GM19463 (cell line): ENCODE measurements at regions not wholly inside any gene's neighbourhood (a gene's known extent, or its start where the extent isn't known, plus 50 kb on each side); places are given as distances from the start of the nearest gene placed in this dataset.
A peak's percentile ranks its signal among the peaks of the same experiment; 100 is the strongest.
"Not testable (repeated sequence)": the region's sequence is repeated elsewhere in the genome, so short reads cannot be mapped to it uniquely, and the experiment has no call there.

Source experiments
- ATAC-seq: cut with Tn5 transposase; IDR thresholded peaks from one replicate; pipeline ENCODE4 v1.9.1; 2021; ENCODE audit warnings: mild to moderate bottlenecking, moderate library complexity; ENCODE audit not compliant: unreplicated experiment

DNA sequence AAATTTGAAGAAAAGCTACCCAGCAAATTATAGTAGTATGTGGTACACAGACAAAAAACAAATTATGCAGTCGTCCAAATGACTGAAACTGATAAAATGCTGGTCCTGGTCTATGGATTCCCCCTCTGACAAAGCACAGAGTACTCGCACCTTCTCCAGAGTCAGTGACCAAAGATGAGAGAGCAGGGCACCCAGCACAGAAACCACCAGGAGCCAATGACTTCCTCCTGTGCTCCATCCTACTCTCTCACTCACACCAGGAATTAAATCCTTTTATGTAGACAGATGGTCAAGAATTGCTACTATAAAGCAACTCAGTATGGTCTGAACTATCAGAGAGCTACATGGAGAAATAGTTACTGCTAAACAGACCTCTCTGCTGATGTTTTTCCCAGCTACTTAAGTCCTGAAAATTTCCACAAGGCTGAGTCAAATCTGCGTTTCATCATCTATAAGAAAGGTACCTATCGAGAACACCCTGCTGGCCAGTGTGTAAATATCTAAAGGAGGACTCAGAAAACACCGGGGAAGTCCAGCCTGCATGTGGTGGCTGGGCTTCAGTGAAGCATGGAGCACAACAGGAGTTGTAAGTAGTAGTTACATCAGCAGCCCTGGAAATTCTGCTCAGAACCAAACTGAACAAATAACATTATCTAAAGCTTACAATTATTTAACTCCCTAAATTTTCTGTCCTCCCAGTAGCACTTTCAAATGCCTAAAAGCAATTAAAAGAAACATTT, 84.5 kb upstream of the FBXO28 start:
- peak; percentile 92 for ATAC-seq

DNA sequence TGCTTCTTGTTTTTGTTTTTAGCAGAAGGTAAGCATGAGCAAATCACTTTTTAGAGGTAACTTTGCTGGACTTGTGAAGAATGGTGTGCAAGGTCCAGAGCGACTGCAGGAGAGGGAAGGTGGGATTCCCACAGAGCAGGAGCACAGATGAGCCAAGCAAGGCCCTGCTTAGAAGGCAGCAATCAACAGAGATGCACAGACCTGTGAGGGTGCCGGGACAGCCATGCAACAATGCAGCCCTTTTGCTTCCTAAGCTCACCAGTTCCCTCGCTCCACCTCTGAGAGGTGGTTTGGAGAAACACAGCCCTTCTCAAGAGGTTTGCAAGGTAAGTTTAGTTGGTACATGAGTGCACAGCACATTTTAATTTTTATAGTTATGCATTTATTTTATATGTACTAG, 85.1 kb upstream of the FBXO28 start:
- not testable (repeated sequence) for ATAC-seq

DNA sequence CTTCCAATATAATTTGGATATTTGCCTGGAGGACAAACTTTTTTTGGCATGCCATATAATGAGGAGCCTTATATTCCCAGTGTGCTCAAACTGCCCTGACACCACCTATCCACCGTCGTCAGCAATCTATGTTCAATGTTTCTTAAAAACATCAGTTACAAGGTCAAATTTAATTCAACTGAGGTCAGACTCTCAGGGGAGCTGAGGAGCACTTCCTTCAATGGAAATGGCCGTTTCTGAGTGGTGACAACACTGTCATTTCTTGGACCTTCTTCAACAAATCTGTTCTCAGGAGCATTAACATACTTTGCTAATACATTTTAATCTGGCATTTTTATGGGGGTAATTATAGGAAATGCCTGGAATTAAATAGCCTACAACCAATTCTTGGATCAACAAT, 90.8 kb upstream of the FBXO28 start:
- not testable (repeated sequence) for ATAC-seq

DNA sequence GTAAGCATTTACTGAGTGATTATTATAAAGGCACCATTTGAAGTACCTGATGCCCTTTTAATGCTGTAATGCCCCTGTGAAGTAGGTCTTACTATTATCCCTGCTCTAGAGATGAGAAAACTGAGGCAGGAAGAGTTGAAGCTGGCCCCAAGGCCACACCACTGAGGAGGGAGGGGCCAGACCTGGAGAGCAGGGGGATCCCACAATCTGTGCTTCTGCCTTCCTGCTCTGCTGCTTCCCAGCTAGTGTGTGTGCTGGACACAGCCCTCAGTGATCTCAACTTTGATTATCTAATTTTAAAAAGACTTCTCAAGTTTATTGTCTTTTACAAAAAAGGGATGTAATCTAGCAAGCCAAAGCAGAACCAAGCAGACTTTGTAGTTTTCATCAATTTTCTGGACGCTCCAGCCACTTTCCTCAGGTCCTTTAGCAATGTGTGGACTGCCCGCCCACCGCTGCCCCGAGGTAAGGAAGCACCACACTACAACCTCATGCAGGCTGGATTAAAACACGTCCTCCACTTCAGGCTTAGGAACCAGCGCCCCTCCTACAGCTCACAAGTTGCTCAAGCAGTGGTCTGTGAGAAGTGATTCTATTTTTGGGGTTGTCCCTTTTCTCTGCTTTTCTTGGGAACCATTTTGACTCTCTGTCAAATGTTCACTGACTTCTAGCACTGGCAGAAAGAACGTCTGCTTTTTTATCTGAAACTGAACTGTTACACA, 91.5 kb upstream of the FBXO28 start:
- ATAC-seq: not testable (repeated sequence)

DNA sequence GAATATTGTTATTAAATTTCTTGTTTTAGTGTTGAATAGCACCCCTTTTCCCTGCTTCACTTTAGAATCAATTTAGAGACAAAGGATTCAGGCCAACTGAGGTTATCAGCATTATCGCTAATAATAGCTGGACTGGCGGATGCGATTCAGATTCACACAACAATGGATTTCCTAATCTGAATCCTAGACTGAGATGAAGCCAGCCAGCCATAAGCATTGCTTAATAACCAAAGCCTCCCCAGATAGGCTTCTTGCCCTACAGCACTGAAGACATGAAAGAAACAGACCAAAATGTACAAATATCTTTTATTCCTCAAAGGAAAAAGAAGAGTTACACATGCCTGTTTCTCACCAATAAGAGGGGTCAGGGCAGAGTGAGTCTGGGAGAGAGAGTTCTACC, 94.0 kb upstream of the FBXO28 start:
- ATAC-seq: not testable (repeated sequence)

DNA sequence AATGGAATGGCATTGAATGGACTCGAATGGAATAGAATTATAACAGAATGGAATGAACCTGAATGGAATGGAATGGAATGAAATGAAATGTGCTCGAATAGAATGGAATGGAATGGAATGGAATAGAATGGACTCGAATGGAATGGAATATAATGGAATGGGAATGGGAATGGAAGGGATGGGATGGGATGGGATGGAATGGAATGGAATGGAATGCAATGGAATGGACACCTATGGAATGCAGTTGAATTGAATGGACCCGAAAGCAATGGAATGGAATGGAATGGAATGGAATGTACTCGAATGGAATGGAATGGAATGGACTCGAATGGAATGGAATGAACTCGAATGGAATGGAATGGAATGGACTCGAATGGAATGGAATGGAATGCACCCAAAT, 98.1 kb upstream of the FBXO28 start:
- not testable (repeated sequence) for ATAC-seq

DNA sequence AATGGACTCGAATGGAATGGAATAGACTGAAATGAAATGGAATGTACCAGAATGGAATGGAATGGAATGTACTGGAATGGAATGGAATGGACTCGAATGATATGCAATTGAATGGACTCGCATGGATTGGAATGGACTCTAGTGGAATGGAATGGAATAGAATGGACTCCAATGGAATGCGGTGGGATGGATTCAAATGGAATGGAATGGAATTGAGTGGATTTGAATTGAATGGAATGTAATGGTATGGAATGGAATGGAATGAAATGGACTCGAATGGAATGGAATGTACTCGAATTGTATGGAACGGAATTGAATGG, 99.6 kb upstream of the FBXO28 start:
- ATAC-seq: no peak

DNA sequence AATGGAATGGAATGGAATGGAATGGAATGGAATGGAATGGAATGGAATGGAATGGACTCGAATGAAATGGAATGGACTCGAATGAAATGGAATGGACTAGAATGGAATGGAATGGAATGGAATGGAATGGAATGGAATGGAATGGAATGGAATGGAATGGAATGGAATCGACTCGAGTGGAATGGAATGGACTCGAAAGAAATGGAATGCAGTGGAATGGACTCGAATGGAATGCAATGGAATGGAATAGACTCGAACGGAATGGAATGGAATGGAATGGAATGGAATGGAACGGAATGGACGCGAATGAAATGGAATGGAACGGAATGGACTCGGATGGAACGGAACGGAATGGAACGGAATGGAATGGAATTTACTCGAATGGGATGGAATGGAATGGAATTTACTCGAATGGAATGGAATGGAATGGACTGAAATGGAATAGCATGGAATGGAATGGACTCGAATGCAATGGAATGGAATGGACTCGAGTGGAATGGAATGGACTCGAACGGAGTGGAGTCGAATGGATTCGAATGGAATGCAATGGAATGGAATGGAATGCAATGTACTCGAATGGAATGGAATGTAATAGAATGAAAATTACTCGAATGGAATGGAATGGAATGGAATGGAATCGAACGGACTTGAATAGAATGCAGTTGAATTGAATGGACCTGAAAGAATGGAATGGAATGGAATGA, 100.1 kb upstream of the FBXO28 start:
- not testable (repeated sequence) for ATAC-seq

DNA sequence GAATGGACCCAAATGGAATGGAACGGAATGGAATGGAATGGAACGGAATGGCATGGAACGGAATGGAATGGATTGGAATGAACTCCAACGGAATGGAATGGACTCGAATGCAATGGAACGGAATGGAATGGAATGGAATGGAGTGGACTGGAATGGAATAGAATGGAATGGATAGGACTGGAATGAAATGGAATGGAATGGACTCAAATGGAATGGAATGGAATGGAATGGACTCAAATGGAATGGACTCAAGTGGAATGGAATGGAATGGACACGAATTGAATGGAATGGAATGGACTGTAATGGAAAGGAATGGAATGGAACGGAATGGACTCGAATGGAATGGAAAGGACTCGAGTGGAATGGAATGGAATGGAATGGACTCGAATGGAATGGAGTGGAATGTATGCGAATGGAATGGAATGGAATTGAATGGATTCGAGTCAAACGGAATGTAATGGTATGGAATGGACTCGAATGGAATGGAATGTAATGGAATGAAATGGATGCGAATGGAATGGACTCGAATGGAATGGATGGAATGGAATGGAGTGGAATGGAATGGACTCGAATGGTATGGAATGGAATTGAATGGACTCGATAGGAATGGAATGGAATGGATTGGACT, 101.0 kb upstream of the FBXO28 start:
- not testable (repeated sequence) for ATAC-seq

DNA sequence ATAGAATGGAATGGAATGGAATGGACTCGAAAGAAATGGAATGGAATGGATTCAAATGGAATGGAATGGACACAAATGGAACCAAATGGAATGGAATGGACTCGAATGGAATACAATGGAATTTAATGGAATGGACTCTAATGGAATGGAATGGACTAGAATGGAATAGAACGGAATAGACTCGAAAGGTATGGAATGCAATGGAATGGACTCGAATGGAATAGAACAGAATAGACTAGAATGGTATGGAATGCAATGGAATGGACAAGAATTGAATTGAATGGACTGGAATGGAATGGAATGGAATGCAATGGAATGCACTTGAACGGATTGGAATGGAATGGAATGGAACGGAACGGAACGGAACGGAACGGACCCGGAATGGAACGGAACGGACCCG, 101.7 kb upstream of the FBXO28 start:
- not testable (repeated sequence) for ATAC-seq

DNA sequence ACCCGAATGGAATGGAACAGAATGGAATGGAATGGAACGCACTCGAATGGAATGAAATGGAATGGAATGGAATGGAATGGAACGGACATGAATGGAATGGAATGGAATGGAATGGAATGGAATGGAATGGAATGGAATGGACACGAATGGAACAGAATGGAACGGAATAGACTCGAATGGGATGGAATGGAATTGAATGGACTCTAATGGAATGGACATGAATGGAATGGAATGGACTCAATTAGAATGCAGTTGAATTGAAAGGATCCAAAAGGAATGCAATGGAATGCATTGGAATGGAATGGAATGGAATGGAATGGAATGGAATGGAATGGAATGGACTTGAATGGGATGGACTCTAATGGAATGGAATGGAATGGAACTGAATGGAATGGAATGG, 102.2 kb upstream of the FBXO28 start:
- ATAC-seq: not testable (repeated sequence)

DNA sequence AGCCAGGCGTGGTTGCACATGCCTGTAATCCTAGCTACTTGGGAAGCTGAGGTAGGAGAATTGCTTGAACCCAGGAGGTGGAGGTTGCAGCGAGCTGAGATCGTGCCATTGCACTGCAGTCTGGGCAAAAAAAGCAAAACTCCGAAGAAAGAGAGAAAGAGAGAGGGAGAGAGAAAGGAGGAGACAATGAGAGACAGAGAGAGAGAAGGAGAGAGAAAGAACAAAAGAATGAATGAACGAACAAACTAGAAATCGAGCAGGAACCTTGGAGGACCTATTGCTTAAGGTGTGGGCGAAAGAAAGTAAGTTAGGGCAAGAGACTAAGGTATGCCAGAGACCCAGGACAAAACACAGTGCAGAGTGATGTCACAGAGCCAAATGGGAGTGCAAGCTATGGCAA, 102.8 kb upstream of the FBXO28 start:
- ATAC-seq: not testable (repeated sequence)

DNA sequence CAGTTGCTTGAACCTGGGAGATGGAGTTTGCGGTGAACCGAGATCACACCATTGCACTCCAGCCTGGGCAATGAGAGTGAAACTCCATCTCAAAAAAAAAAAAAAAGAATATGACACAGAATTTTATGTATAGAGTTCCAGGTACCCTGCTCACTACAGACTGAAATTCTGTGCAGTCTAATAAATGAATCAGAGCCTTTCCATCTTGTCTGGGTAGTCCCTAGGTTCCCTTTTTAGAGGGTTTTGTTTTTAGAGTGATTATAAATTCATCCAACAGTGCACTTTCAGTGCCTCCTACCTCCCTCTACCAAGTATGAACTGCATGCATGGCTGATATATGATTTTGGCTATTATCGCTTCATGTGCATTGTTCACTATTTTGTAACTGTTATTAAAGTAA, 107.9 kb upstream of the FBXO28 start:
- ATAC-seq: not testable (repeated sequence)

DNA sequence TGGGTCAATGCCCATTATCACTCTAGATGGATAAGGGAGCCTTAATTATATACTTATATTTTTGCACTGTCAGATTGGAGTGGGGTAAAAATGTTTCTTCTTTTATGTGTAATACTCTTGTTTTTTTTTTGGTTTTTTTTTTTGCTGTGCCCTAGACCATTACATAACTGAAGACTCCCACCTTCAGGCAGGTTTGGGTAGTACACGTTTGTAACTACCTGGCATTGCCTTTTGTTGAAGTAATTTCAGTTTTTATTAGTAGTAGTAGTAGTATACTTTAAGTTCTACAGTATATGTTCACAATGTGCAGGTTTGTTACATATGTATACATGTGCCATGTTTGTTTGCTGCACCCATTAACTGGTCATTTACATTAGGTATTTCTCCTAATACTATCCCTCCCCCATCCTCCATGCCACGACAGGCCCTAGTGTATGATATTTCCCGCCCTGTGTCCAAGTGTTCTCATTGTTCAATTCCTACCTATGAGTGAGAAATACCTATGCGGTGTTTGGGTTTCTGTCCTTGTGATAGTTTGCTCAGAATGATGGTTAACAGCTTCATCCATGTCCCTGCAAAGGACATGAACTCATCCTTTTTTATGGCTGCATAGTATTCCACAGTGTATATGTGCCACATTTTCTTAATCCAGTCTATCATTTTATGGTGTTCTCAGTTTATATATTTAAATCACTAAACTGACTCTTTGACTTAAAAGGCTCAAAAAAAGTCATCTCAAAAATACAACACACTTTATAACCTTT, 109.2 kb upstream of the FBXO28 start:
- ATAC-seq: not testable (repeated sequence)

DNA sequence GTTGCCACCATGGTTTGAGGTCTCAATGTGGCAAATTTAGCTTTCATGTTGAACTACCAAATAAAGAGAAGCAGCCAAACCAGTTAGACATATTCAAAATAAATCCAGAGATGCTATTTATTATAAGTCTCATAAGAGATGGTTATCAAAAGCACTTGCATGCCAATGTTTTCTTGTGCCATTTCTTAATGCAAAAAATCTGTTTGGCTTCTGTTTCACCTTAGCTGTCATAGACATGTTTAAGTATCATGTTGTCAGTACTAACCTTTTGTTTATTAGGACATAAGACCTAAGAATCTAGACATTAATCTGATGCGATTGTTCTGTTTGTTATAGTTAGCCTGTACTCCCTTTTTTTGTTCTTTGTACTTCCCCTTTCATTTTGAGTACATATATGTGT, 110.0 kb upstream of the FBXO28 start:
- ATAC-seq: not testable (repeated sequence)

DNA sequence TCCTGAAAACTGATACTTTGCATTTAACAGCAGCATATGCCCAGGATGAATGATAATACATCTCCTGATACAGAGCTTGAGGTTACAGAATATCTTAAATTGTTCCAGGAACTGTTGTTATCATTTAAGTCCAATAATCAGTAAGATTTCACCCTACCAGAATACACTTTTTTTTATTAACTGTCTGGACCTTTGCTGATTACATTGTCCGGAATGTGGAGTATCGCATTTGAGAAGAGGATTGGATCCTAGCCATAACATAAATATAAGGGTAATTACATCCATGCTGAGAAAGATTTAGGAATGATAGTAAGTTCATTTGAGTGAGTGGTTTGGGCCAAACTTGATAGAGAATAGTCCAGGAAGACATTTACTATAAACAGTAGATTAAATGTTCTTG, 112.2 kb upstream of the FBXO28 start:
- ATAC-seq: not testable (repeated sequence)

DNA sequence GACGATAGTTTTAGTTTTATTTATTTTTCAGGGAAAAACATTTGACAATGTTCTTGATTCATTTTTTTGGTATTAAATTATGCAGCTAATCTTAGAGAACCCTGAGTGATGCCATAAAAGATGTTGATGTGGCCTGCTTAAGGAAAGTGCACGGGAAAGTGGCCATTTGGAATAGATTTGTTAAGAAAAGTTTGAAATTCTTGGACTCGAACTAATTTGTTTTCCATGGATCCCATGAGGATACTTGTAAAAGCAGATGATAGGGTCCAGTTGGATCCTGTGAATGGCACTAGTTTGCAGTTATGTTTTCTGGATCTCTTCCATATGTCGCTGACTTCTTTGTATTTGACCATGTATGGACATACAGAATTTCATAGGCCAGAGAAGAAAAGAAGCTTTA, 114.2 kb upstream of the FBXO28 start:
- not testable (repeated sequence) for ATAC-seq

DNA sequence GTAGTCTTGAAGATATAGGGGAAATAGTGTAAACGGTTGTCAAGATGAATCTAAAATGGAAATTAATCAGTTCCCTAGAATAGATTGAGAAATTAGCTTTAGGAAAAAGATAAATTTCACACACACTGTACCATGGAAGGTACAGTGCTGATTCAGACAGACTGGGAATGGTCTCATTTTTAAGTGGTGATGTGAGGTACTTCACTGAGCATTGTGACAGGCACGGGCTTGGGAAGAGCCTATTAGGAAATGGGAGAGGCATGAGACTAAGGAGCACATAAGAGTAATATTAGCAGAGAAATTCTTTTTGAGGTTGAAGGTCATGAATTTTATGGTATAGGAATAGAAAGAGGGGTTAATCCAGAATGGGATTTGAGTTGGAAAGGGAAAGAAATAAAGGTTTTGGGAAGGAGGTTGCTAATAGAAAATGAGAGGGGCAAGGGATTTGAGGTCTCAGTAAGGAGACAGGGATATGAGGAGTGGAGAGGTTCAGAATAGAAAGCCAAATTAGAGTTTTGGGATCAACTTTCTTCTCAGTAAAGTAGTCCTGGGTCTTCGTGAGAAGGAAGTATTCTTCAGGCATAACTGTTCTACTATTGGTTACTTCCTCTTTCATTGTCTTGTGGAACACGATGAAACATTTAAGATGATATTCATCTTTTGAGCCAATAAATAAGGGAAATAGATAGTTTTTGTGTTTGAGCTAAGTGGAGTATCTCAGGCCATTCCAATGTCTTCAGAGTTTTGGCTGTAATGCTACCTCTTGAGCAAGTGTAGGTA, 115.0 kb upstream of the FBXO28 start:
- not testable (repeated sequence) for ATAC-seq

DNA sequence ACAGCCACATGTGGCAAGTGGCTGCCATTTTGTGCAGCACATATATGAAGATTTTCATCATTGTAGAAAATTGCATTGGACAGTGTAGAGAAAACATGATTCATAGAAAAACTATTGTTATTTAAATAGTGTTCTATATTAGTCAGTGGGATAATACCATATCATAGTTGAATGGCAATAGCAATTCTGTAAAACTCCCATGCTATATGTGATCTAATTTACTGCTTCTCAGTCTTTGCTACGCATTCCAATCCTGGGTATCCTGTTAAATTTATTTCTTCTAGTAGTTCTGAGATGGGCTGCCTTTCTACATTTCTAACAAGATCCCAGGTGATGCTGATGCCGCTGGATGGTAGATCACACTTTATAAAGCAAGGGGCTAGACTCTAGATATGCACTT, 117.5 kb upstream of the FBXO28 start:
- ATAC-seq: not testable (repeated sequence)
